ENCODE measurements at regions not wholly inside any gene's neighbourhood (a gene's known extent, or its start where the extent isn't known, plus 50 kb on each side); places are given as distances from the start of the nearest gene placed in this dataset.

DNA sequence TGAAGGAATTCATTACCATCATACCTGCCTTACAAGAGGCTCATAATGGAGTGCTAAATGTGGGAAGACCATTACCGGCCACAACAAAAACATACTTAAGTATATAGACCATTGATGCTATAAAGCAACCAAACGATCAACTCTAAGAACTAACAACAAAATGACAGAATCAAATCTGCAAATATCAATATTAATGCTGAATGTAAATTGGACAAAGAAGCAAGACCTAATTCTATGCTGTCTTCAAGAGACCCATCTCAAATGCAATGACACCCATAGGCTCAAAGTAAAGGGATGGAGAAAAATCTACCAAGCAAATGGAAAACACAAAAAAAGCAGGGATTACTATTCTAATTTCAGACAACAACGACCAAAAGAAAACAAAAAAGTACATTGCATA is 52.3 kb upstream of the GPC6 start:
- Histone ChIP-seq H3K27ac (ENCODE audit: insufficient read depth, low read length) (no peak overlapping the region), H3K27me3 (ENCODE audit: control insufficient read depth, insufficient read depth, low read length) (no peaks in the 10 kb centered on the region), H3K9ac (ENCODE audit: low read depth, low read length) (no peak overlapping the region), H2BK20ac (ENCODE audit: low read depth, low read length) (no peak overlapping the region), H2BK5ac (ENCODE audit: low read depth, low read length, poor library complexity, severe bottlenecking) (no peak overlapping the region), H4K91ac (ENCODE audit: insufficient read depth, low read depth, low read length) (no peak overlapping the region), H2BK15ac (ENCODE audit: low read depth, low read length) (no peak overlapping the region), H2AFZ (replicated peaks; ENCODE audit: low read length, poor library complexity) (no peak overlapping the region), H3K4me3 (ENCODE audit: insufficient read depth, low read depth, low read length) (no peak overlapping the region), H3K14ac (replicated peaks; ENCODE audit: low read depth, low read length) (no peak overlapping the region), H3K18ac (ENCODE audit: low read depth, low read length) (no peak overlapping the region), H4K5ac (ENCODE audit: low read depth, low read length) (no peak overlapping the region), H3K9me1 (ENCODE audit: insufficient read depth, low read length) (no peaks in the 10 kb centered on the region), H3K4me1 (ENCODE audit: control insufficient read depth, insufficient read depth, low read length) (no peaks in the 10 kb centered on the region; the same call in 1 of the 2 replicates), H4K20me1 (ENCODE audit: insufficient read depth, low read length) (no peaks in the 10 kb centered on the region), H2AK9ac (replicated peaks; ENCODE audit: low read depth, low read length, poor library complexity) (no peak overlapping the region), H3K36me3 (ENCODE audit: control insufficient read depth, insufficient read depth, low read length) (no peaks in the 10 kb centered on the region), H2AK5ac (ENCODE audit: low read depth, low read length) (no peak overlapping the region), H3K79me1 (ENCODE audit: low read depth in 1 of 2, low read length in 2 of 2) (no peaks in the 10 kb centered on the region), H4K8ac (ENCODE audit: low read depth in 2 of 2, low read length in 2 of 2) (no peak overlapping the region), H3K9me3 (ENCODE audit: control insufficient read depth, insufficient read depth, low read length) (no peaks in the 10 kb centered on the region), H3K23ac (ENCODE audit: low read depth, low read length) (no peak overlapping the region), H3K4me2 (ENCODE audit: low read depth, low read length) (no peak overlapping the region), H2BK120ac (ENCODE audit: low read depth, low read length) (no peak overlapping the region), H3K56ac (ENCODE audit: extremely low read depth, insufficient read depth, low read length) (no peak overlapping the region), H3K4ac (ENCODE audit: low read depth, low read length) (no peak overlapping the region)
- POLR2A ChIA-PET (ENCODE audit: unreplicated experiment), result interaction anchor here (0.7 kb wide), 1 partner anchor 52 kb away, joined by 4 read pairs; the partner anchor contains the start of gene GPC6
- dilution Hi-C loops (cut with HindIII; ENCODE audit: low sequenced_read_pairs, unreplicated experiment), result no loop called here
- CTCF ChIA-PET, result no interaction called here
- BruUV-seq (replicated peaks), result no TSS peak
- ATAC-seq (ENCODE audit: low read depth), result no peak
- no peak for DNase-seq
- intact Hi-C loops (cut with micrococcal nuclease), result no loop called here
- TF ChIP-seq FOS (IDR thresholded peaks at IDR 0.05; ENCODE audit: low read depth, low read length), result no peak
- TF ChIP-seq NFE2L2 (IDR thresholded peaks at IDR 0.05; ENCODE audit: low read depth, low read length), result no peak
- TF ChIP-seq, protein P1, sequence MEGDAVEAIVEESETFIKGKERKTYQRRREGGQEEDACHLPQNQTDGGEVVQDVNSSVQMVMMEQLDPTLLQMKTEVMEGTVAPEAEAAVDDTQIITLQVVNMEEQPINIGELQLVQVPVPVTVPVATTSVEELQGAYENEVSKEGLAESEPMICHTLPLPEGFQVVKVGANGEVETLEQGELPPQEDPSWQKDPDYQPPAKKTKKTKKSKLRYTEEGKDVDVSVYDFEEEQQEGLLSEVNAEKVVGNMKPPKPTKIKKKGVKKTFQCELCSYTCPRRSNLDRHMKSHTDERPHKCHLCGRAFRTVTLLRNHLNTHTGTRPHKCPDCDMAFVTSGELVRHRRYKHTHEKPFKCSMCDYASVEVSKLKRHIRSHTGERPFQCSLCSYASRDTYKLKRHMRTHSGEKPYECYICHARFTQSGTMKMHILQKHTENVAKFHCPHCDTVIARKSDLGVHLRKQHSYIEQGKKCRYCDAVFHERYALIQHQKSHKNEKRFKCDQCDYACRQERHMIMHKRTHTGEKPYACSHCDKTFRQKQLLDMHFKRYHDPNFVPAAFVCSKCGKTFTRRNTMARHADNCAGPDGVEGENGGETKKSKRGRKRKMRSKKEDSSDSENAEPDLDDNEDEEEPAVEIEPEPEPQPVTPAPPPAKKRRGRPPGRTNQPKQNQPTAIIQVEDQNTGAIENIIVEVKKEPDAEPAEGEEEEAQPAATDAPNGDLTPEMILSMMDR (conservative IDR thresholded peaks at IDR 0.05; ENCODE audit: low read depth, low read length), result no peak
- no peak for TF ChIP-seq BHLHE40 (IDR thresholded peaks at IDR 0.05; ENCODE audit: low read depth, low read length)
- no peak for TF ChIP-seq RAD21 (IDR thresholded peaks at IDR 0.05; ENCODE audit: low read length)
- TF ChIP-seq RFX5 (IDR thresholded peaks at IDR 0.05; ENCODE audit: low read depth, low read length), result no peak
- TF ChIP-seq CHD1 (IDR thresholded peaks at IDR 0.05; ENCODE audit: low read depth, low read length), result no peak
- no peak for TF ChIP-seq SMC3 (IDR thresholded peaks at IDR 0.05; ENCODE audit: low read depth, low read length)
- TF ChIP-seq, protein P2, sequence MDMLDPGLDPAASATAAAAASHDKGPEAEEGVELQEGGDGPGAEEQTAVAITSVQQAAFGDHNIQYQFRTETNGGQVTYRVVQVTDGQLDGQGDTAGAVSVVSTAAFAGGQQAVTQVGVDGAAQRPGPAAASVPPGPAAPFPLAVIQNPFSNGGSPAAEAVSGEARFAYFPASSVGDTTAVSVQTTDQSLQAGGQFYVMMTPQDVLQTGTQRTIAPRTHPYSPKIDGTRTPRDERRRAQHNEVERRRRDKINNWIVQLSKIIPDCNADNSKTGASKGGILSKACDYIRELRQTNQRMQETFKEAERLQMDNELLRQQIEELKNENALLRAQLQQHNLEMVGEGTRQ (IDR thresholded peaks at IDR 0.05; ENCODE audit: low read depth, low read length), result no peak
- no peak for TF ChIP-seq POLR2A (IDR thresholded peaks at IDR 0.05; ENCODE audit: low read depth, low read length)
- no peak for TF ChIP-seq CEBPB (IDR thresholded peaks at IDR 0.05; ENCODE audit: low read depth, low read length)
- no peak for TF ChIP-seq RCOR1 (IDR thresholded peaks at IDR 0.05; ENCODE audit: insufficient replicate concordance, low read length)
- TF ChIP-seq MXI1 (IDR thresholded peaks at IDR 0.05; ENCODE audit: borderline replicate concordance, low read depth, low read length), result no peak
- TF ChIP-seq, protein P3, sequence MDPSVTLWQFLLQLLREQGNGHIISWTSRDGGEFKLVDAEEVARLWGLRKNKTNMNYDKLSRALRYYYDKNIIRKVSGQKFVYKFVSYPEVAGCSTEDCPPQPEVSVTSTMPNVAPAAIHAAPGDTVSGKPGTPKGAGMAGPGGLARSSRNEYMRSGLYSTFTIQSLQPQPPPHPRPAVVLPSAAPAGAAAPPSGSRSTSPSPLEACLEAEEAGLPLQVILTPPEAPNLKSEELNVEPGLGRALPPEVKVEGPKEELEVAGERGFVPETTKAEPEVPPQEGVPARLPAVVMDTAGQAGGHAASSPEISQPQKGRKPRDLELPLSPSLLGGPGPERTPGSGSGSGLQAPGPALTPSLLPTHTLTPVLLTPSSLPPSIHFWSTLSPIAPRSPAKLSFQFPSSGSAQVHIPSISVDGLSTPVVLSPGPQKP (IDR thresholded peaks at IDR 0.05; ENCODE audit: borderline replicate concordance, low read depth, low read length), result no peak
- TF ChIP-seq MAFK (IDR thresholded peaks at IDR 0.05; ENCODE audit: low read depth, low read length), result no peak
- in situ Hi-C loops (cut with MboI; ENCODE audit: low sequenced_read_pairs), result loop anchor here (25.0 kb wide), 1 partner anchor 987 kb away; no protein-coding TSS in a partner anchor
- no CpG with 5 or more reads among the region's 3 CpGs for WGBS, 2 experiments (ENCODE audit: extremely low coverage in 2 of 2, insufficient read length in 1 of 2)
